HK-2 (cell line): ENCODE measurements at regions not wholly inside any gene's neighbourhood (a gene's known extent, or its start where the extent isn't known, plus 50 kb on each side); places are given as distances from the start of the nearest gene placed in this dataset.
"Not testable (repeated sequence)": the region's sequence is repeated elsewhere in the genome, so short reads cannot be mapped to it uniquely, and the experiment has no call there.

Source experiments
- DNase-seq: peaks from one replicate; pipeline ENCODE4 v3.0.0-alpha.2; 2018; ENCODE audit not compliant: unreplicated experiment

- DNase-seq, result no peak
Observed at GRCh38 chr3:25844891-25845290, 55.0 kb downstream of the OXSM start.

GRCh38 chr3:25846282-25846681 is 56.4 kb downstream of the OXSM start:
- no peak for DNase-seq

GRCh38 chr3:25849091-25849490 is 59.2 kb downstream of the OXSM start:
- DNase-seq, result peak; percentile 24

- no peak for DNase-seq
Observed at GRCh38 chr3:25849641-25850385, 59.9 kb downstream of the OXSM start.

- DNase-seq, result not testable (repeated sequence)
Observed at GRCh38 chr3:25851693-25852259, 61.9 kb downstream of the OXSM start.

- DNase-seq, result no peak
Observed at GRCh38 chr3:25854214-25854613, 64.3 kb downstream of the OXSM start.

GRCh38 chr3:25854635-25855034 is 64.7 kb downstream of the OXSM start:
- DNase-seq, result no peak

- no peak for DNase-seq
Observed at GRCh38 chr3:25855266-25855784, 65.4 kb downstream of the OXSM start.

GRCh38 chr3:25856902-25857518 is 67.1 kb downstream of the OXSM start:
- no peak for DNase-seq

- no peak for DNase-seq
Observed at GRCh38 chr3:25861566-25861965, 71.7 kb downstream of the OXSM start.

GRCh38 chr3:25863011-25863415 is 73.1 kb downstream of the OXSM start:
- DNase-seq, result no peak

- DNase-seq, result no peak
Observed at GRCh38 chr3:25863416-25863959, 73.6 kb downstream of the OXSM start.

- no peak for DNase-seq
Observed at GRCh38 chr3:25870452-25870851, 80.6 kb downstream of the OXSM start.

- no peak for DNase-seq
Observed at GRCh38 chr3:25872200-25872877, 82.4 kb downstream of the OXSM start.

GRCh38 chr3:25883492-25883891 is 93.6 kb downstream of the OXSM start:
- DNase-seq, result no peak

GRCh38 chr3:25884981-25885380 is 95.1 kb downstream of the OXSM start:
- no peak for DNase-seq

GRCh38 chr3:25885544-25885943 is 95.7 kb downstream of the OXSM start:
- peak; percentile 33 for DNase-seq

- DNase-seq, result no peak
Observed at GRCh38 chr3:25887907-25888306, 98.0 kb downstream of the OXSM start.

GRCh38 chr3:25888892-25889524 is 99.1 kb downstream of the OXSM start:
- no peak for DNase-seq

GRCh38 chr3:25889525-25889917 is 99.6 kb downstream of the OXSM start:
- DNase-seq, result no peak

- no peak for DNase-seq
Observed at GRCh38 chr3:25894101-25894500, 104.2 kb downstream of the OXSM start.

GRCh38 chr3:25895031-25895430 is 105.1 kb downstream of the OXSM start:
- DNase-seq, result no peak
